Left kidney (tissue), 1 donor: ENCODE measurements at regions not wholly inside any gene's neighbourhood (a gene's known extent, or its start where the extent isn't known, plus 50 kb on each side); places are given as distances from the start of the nearest gene placed in this dataset.
"Not testable (repeated sequence)": the region's sequence is repeated elsewhere in the genome, so short reads cannot be mapped to it uniquely, and the experiment has no call there.

Source experiments
- DNase-seq: peaks from one replicate; pipeline ENCODE4 v3.0.0-alpha.2; 2013

DNA sequence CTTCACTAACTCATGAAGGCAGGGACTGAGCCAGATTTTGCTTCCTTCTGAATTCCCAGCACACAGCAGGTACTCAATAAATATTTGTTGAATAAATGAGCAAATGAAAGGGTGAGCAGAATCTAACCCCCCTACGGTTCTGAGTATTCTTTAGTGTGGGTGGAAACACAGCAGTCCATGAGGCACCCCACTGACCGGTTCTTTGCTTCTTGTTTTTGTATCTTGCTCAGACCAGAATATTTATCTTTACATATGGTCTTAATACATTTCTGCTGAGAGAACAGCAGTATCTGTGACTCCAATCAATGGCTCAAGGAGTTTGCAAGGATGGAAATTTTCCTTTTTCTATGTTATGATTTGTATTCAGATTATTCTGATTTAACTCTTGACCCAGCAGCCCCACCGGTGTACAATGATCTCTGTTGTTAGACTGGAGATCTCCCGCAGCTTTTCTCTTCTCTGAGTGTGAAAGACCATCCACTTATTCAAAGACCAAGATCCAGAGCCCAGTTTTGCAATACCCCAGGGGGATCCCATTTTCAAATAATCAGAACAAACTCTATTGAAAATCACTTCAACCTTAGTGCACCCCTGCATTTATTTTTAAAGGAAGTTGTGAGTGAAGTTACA lies 506.5 kb upstream of the TNP1 start:
- DNase-seq = no peak

DNA sequence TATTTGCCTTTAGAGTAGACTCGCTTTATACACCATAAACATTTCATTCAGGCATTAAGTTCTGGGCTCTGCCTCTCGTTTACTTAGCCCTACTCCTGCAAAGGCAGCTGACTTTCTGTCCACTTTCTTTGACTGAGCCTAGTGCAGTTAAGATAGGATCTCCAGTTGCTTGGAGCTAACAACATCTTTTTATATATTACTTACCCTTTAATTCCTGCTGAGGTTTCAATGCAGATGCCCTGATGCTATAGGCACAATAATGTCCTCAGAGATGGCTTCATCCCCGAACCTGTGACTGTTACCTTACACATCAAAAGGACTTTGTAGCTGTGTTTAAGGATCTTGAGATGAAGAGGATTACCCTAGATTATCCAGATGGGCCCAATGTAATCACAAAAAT lies 505.8 kb upstream of the TNP1 start:
- no peak for DNase-seq

DNA sequence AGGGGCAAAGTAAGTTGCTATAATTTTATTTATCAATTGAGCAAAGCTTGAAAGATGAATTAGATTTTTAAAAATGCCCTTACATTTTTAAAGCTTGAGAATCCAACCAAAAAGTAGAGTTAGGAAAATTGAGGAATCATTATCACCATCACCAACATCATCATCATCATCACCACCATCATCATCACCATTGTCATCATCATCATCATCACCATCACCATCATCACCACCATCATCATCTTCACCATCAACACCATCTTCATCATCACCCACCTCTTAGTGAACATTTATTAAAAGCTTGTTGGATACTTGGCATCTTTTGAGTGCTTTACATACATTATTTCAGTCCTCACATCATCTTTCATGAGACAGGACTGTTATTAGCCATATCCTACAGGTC lies 504.4 kb upstream of the TNP1 start:
- no peak for DNase-seq

DNA sequence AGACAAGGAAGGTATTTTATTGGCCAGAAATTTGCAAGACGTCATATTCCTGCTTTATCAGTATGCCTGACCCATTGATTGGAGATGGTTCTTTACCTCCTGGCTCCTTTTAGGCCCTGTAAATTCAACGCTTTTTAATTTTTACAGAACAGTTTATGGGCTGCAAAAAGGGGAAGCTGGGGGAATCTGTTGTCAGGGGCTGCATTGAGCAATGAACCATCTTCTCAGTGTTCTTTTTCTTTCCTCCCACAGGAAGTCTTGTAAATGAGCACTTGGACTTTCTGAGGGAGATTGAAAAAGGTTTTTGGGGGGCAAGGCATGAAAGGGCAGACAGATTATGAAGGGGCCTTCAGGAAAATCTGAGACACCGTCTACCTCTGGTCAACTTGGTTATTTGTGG lies 503.6 kb upstream of the TNP1 start:
- DNase-seq = no peak

DNA sequence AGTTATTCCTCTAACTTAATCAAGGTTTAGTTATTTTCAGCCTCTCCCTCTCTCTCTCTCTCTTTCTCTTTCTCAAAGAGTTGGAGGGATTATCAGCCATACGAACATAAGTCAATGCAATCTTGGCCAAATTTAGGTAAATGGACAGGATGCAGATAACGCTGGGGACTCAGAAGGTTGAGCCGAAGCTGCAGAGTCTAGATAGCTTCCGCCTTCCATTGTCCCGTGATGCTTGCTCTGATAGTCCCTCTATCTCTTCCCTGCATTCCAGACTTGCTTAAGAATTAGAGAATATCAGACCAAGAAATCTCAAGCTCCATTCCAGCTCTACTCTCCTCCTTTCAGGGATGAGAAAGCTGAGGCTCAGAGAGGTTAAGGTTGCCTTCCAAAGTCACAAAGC lies 502.8 kb upstream of the TNP1 start:
- no peak for DNase-seq

DNA sequence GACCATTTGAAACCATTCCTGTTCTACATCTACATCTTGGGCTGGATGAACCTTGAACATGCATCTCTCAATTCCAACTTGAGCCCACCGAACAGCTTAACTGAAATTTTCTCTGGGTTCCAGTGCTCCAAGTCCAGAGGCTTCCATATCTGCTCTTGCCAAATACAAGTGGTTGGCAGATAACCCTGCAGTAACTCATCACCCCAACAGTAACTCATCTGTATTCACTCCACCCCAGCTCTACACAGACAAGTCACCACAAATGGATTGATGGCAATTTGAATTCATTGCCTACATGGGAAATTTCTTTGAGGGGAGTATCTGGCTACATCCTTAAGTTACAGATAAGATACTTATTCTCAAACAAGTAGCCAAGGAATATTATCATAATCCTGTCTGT lies 502.4 kb upstream of the TNP1 start:
- no peak for DNase-seq

DNA sequence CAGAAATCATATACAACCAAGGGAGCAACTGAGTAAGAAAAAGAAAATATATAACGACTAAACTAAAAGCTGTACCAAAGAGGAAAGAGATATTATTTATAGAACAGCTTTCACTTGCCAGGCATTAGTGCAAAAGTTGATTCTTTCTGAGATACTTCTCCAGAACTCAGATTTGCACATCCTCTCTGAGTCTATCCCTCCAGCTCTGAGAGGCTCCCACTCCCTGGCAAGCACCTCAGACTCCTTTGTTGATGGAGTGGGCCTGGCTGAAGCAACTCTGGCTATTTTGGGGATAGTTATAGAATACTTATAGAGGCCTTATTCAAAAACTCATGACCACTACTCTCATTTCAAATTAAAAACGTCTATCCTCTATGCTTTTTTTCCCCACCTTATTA lies 501.6 kb upstream of the TNP1 start:
- no peak for DNase-seq

DNA sequence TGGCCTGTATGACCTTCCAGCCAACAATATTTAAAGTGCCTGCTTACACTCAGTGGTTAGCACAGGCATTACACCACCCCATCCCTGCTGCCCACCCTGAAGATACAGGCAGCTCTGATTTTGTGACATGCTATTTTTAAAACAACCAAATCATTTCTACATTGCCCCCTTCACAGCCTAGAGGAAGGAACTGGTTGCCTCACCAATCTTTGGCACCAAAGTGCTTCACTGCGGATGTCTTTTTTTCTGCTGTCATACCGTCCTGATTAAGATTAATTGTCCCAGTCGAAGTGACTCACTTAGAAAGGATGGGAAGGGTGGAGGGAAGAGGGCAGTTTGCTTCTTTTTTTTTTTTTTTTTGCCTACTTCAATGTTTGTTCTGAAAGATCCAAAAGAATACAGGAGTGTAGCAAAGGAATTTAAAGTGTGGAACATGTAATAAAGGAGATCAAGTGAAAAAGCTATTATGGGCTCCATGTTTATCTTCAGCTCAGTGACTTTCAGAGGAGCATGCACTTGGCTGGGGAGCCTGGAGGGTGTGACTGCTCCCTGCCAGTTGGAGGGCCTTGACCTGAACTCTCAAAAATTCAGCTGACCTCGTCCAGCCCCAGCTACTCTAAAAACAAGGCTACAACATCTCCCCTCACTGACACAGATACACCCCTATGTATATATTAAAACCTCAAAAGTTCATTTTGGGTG lies 501.1 kb upstream of the TNP1 start:
- no peak for DNase-seq

DNA sequence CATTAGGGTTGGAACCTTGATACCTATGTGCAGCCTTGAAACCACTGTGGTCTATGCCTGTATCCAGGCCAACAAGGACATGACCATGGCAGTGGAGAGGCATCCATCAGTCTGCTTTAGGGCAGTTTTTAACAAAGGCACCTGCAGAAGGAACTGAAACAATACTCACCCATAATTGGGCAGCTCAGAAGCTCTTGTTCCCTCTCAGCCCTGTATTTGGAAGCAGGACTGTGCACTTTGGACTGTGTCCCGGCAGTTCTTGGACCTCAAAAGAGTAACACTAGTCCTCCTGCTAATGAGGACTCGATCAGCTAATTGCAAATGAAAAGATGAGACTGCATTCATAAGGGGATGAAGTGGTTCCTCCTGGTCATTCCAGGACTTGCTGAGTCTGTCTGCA lies 500.2 kb upstream of the TNP1 start:
- no peak for DNase-seq

DNA sequence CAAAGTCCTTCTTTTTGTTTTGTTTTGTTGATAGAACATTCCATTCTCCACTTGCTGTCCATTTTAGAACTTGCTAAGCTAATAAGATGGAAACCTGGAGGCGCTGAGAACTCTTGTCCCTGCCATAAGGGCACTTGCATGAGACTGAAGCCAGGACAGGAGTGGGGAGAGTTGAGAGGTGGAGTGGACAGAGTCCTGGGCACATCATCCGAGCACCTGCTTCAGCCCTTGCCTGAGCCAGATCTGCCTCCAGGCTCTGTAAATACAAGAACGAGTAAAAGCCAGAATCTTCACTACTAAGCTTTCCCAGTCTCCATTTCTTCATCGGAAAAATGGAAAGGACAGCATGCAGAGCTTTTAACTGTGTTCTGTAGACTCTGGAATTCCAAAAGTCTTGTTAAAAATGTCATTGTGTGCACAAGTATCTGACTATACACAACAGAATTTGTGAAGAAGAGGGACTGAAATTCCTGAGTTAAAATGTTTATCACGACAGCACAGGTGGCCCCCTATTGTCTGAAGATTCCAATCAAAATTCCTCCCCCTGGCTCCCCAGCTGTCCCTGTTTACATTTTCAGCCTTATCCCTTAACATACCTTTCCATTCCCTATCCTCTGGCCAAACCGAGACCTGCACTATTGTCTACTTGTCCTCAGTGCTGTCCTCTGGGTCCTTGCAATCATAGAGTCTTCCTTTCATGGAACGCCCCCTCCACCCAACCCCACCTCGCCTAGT lies 498.2 kb upstream of the TNP1 start:
- no peak for DNase-seq

DNA sequence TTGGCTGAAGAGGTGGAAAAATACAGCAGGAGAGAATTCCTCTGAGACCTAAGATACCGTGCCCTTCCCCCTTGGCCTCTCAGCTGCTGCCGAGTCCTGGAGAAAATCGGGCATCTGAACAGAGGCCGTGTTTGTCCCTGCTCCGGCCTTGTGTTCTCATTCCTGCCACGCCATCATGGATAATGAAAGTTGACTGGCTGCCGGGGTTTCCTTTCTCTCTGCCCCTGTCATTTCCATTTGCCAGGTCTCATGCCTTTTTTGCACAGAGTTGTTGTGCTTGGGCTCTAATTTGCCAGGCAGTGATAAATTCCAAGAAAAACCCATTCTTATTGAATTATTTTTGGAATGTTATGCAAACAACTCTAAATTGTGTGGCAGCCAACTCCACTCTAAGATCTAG lies 496.9 kb upstream of the TNP1 start:
- no peak for DNase-seq

DNA sequence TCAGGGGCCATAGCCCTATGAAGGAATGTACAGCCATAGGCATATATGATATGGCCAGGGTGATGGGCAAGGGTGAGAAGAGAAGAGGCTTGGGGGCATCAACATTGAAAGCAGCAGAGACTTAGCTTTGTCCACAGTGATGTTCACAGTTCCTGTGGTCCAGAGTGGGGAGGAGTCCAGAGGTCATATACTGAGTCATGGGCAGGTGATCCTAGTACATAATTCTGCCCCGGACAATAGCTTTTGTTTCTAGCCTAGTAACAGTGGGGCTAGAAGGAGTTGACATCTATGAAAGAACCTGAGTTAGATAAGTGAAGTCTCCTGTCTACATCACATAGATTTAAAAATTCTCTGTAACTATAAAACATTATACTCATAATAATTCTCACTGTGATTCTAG lies 496.3 kb upstream of the TNP1 start:
- DNase-seq = no peak

DNA sequence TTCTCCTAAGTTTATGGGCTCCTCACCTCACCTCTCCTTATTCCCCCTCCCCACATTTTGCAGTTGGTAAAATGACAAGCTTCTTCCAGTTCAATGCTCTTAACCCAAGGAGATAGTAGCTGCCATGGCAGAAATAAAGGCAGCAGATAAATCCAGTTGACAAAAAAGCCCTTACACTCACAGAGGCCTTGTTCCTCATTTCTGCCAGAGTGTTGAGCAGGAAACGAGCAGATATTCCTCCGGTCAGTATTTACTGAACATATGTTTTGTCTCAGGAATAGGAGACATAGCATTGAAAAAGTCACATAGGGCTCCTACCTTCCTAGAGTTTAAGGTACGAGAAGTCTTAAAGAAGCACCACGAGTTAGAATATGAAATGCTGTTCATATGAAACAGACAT lies 493.7 kb upstream of the TNP1 start:
- no peak for DNase-seq

DNA sequence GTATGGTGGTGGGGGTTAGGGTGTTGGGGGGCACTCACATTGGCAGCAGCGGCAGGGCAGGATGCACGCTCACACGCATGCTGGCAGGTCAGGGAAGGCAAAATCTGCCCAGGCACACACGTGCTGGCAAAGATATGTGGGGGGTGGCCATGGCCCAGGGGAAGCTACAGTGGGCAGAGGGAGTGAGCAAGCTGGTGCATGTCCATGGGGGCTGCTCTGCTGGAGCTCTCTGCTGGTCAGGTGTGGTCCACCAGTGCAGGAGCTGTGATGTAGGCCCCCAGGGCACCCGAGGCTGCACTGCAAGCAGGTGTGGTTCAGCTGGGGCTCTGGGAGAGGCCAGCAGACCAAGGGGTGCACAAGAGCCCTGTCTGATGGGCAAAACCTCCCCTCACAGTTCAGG lies 491.5 kb upstream of the TNP1 start:
- no peak for DNase-seq

DNA sequence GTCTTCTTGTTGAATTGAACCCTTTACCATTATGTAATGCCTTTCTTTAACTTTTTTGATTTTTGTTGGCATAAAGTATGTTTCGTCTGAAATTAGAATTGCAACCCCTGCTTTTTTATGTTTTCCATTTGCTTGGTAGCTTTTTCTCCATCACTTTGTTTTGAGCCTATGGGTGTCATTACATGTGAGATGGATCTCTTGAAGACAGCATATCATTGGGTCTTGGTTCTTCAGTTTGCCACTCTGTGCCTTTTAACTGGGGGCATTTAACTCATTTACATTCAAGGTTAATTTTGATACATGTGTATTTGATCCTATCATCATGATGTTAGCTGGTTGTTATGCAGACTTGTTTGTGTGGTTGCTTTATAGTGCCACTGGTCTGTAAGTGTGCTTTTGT lies 489.4 kb upstream of the TNP1 start:
- DNase-seq = no peak

DNA sequence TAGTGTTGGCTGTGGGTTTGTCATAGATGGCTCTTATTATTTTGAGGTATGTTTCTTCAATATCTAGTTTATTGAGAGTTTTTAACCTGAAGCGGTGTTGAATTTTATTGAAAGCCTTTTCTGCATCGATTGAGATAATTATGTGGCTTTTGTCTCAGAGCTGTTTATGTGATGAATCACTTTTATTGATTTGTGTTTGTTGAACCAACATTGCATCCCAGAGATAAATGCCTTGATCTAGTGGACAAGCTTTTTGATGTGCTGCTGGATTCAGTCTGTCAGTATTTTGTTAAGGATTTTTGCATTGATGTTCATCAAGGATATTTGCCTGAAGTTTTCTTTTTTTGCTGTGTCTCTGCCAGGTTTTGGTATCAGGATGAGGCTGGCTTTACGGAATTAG lies 487.8 kb upstream of the TNP1 start:
- DNase-seq = not testable (repeated sequence)

DNA sequence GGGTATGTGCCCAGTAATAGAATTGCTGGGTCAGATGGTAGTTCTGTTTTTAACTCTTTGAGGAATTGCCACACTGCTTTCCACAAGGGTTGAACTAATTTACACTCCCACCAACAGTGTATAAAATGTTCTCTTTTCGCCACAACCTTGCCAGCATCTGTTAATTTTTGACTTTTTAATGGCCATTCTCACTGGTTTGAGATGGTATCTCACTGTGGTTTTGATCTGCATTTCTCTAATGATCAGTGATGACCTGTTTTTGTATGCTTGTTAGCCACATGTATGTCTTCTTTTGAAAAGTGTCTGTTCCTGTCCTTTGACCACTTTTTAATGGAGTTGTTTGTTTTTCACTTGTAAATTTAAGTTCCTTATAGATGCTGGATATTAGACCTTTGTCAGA lies 486.2 kb upstream of the TNP1 start:
- DNase-seq = not testable (repeated sequence)

DNA sequence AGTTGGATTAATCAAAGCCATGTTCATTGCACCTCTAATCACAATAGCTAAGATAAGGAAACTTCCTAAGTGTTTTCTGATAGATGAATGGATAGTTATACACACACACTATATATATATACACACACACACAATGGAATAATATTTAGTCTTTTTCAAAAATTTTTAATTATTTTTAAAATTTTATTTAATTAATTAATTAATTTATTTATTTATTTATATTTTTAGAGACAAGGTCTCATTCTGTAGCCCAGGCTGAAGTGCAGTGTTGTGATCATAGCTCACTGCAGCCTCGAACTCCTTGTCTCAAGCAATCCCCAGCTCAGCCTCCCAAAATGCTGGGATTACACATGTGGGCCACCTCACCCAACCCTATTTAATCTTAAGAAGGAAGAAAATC lies 481.0 kb upstream of the TNP1 start:
- DNase-seq = no peak

DNA sequence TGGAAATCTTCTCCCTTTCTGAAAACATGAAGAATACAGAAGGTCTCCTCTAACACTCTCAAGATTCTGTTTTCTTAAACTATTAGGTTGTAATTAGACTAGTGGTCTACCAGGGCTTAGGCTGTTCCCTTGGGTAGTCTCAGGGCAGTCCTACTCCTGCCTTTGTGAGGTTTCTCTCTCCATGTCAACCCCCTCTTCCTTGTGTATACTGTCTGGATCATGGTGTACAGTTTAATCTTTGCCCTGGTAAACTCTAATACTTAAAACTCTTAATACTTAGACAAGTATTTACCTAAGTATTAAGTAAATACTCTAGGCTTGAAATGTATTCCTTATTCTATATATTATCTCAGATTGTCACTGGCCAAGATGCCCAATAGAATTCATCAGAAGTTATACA lies 480.3 kb upstream of the TNP1 start:
- no peak for DNase-seq

DNA sequence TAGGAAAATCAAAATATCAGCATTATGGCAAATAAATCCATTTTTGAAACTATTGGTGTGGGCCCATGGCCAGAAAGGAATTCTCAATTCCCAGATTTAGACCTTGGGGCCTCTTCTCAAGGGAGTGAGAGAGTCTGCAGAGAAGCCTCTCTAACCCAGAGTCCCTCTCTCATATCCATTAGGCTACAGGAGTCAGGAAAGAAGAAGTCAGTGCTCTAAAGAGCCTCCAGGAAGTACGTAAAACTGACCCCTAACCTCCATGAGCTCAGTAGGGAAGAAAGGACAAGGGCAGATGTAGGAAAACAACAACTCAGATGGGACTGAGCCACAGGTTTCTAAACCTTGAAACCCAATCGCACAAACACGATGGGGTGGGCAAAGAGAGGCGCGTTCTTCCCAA lies 479.9 kb upstream of the TNP1 start:
- DNase-seq = no peak

DNA sequence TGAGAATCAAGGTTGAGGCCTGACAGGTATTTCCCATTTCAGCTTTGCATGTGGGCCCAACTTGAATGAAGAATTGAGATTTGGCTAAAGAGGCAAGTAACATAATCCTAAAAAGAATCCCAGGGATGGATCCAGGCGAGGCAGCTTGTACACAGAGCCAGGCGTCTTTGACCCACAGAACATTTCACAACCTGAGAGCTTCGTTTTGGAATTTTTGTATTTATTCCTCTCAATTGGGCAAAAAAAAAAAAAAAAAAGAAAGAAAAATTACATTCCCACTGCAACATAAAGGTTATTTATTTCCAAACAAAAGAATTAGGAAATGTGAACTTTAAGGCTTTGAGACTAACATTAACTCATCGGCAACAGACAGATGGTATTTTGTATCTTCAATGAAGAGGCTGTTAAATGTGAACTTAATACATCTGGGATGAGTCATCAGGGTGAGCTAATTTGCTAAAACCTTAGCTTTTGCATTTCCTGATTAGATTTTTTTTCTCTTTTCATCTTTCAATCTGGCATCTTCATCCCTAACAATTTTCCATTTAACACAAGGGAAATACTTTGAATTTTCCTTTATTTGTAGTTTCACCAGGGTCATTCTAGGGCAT lies 478.5 kb upstream of the TNP1 start:
- no peak for DNase-seq

DNA sequence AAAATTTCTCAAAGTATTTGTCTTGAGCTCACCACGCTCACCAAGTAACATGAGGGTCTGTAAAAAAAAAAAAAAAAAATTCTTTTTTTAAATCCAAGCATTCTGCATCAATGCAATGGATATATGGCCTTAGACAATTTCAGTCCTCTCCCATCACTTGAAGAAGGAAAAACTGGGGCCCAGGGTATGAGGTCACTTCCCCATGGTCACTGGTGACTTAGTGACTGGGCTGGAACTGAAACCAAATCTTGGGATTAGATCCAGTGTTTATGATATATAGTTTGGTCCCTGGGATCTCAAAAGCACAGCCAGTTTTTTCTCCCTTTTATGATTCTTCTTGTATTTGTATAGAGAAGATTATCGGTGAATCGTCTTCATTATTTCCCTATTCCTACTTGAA lies 477.9 kb upstream of the TNP1 start:
- DNase-seq = no peak

DNA sequence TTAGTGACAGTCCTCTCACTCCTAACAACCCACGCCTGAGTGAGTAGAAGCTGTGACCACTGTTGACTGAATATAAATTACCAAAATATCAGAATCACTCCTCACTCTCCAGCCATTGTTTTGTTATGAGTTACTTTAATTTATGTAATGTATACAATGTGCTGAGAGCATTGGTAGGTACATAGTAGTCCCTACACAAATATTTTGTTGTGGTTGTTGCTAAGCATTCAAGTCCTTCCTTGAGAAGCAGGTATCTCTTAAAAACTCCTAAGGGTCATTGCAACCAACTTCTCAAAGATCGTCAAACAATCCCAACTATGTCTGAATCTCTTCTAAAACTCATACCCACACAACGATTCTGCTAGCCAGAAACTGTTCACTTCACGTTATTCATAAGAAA lies 476.8 kb upstream of the TNP1 start:
- DNase-seq = no peak
